ENCODE measurements at regions not wholly inside any gene's neighbourhood (a gene's known extent, or its start where the extent isn't known, plus 50 kb on each side); places are given as distances from the start of the nearest gene placed in this dataset.

- no peaks in the 10 kb centered on the region for H3K27me3 ChIP-seq
- no peak for DNase-seq (ENCODE audit: low spot score in 2 of 2)
- H3K4me3 ChIP-seq, result no peak overlapping the region
- intact Hi-C loops (cut with DNase I), result no loop called here
- no peaks in the 10 kb centered on the region for H3K9me3 ChIP-seq
- TF ChIP-seq CTCF (IDR thresholded peaks at IDR 0.05), result no peak
- H3K4me1 ChIP-seq, result no peaks in the 10 kb centered on the region
- H3K36me3 ChIP-seq, result no peaks in the 10 kb centered on the region
- H3K27ac ChIP-seq, result no peak overlapping the region
Measured at GRCh38 chr6:170176898-170177771, 113.7 kb downstream of the DLL1 start.

- Histone ChIP-seq H3K27ac (no peak overlapping the region), H3K27me3 (no peaks in the 10 kb centered on the region), H3K4me3 (no peak overlapping the region), H3K9me3 (no peaks in the 10 kb centered on the region), H3K36me3 (no peaks in the 10 kb centered on the region), H3K4me1 (no peaks in the 10 kb centered on the region)
- no peak for TF ChIP-seq CTCF (IDR thresholded peaks at IDR 0.05)
- DNase-seq (ENCODE audit: low spot score in 2 of 2), result peak in 1 of 2 donors; percentile 52
- intact Hi-C loops (cut with DNase I), result no loop called here
Measured at GRCh38 chr6:170176136-170176897, 114.6 kb downstream of the DLL1 start.

- intact Hi-C loops (cut with DNase I), result no loop called here
- no peak for TF ChIP-seq CTCF (IDR thresholded peaks at IDR 0.05)
- no peaks in the 10 kb centered on the region for H3K36me3 ChIP-seq
- H3K27me3 ChIP-seq, result no peaks in the 10 kb centered on the region
- H3K9me3 ChIP-seq, result no peaks in the 10 kb centered on the region
- peak in 1 of 2 donors; percentile 46 for DNase-seq (ENCODE audit: low spot score in 2 of 2)
- no peak overlapping the region for H3K4me3 ChIP-seq
- no peak overlapping the region for H3K27ac ChIP-seq
- H3K4me1 ChIP-seq, result no peaks in the 10 kb centered on the region
Measured at GRCh38 chr6:170175644-170176135, 115.2 kb downstream of the DLL1 start.

- TF ChIP-seq CTCF (IDR thresholded peaks at IDR 0.05), result no peak
- H3K36me3 ChIP-seq, result no peaks in the 10 kb centered on the region
- intact Hi-C loops (cut with DNase I), result no loop called here
- H3K4me3 ChIP-seq, result no peak overlapping the region
- H3K27me3 ChIP-seq, result no peaks in the 10 kb centered on the region
- no peak for DNase-seq (ENCODE audit: low spot score in 2 of 2)
- no peak overlapping the region for H3K27ac ChIP-seq
- no peaks in the 10 kb centered on the region for H3K4me1 ChIP-seq
- no peaks in the 10 kb centered on the region for H3K9me3 ChIP-seq
Measured at GRCh38 chr6:170174771-170175643, 115.9 kb downstream of the DLL1 start.

GRCh38 chr6:170174124-170174770, 116.6 kb downstream of the DLL1 start:
- Histone ChIP-seq H3K27me3 (no peaks in the 10 kb centered on the region), H3K9me3 (no peaks in the 10 kb centered on the region), H3K27ac (no peak overlapping the region), H3K4me1 (no peaks in the 10 kb centered on the region), H3K36me3 (no peaks in the 10 kb centered on the region), H3K4me3 (no peak overlapping the region)
- intact Hi-C loops (cut with DNase I), result no loop called here
- peak in 1 of 2 donors; percentile 61 for DNase-seq (ENCODE audit: low spot score in 2 of 2)
- no peak for TF ChIP-seq CTCF (IDR thresholded peaks at IDR 0.05)
